Aorta (tissue), 5 donors: ENCODE measurements at regions not wholly inside any gene's neighbourhood (a gene's known extent, or its start where the extent isn't known, plus 50 kb on each side); places are given as distances from the start of the nearest gene placed in this dataset.
"Not testable (repeated sequence)": the region's sequence is repeated elsewhere in the genome, so short reads cannot be mapped to it uniquely, and the experiment has no call there.

Experiments used
- ATAC-seq: fragments of 200-7000 bp; cut with Tn5 transposase; one replicate; pipeline ENCODE4 v1.9.1; 2022; ENCODE audit warnings: moderate library complexity; ENCODE audit not compliant: low FRiP score
- DNase-seq, 2 donors: peaks; one replicate each; pipeline ENCODE4 v3.0.0-alpha.2; 2020
- H3K27ac ChIP-seq, 2 donors: one replicate each; pipeline ENCODE4 v1.5.1; 2013; ENCODE audit warnings: low read length in 2 of 2, mild to moderate bottlenecking in 2 of 2, moderate library complexity in 2 of 2, control low read depth in 1 of 2, inconsistent platforms in 1 of 2, low read depth in 1 of 2
- H3K27me3 ChIP-seq, 2 donors: one replicate each; pipeline ENCODE4 v1.6.1; 2013; ENCODE audit warnings: control low read depth in 1 of 2, low read length in 1 of 2, mild to moderate bottlenecking in 1 of 2, moderate library complexity in 1 of 2; ENCODE audit not compliant: insufficient read depth in 2 of 2, control insufficient read depth in 1 of 2
- H3K36me3 ChIP-seq, 2 donors: one replicate each; pipeline ENCODE4 v1.6.1; 2013; ENCODE audit warnings: control low read depth in 1 of 2, low read length in 1 of 2, mild to moderate bottlenecking in 1 of 2; ENCODE audit not compliant: insufficient read depth in 2 of 2, control insufficient read depth in 1 of 2
- H3K4me1 ChIP-seq, 2 donors: one replicate each; pipeline ENCODE4 v1.6.1; 2013; ENCODE audit warnings: low read length in 2 of 2, control low read depth in 1 of 2, mild to moderate bottlenecking in 1 of 2, moderate library complexity in 1 of 2; ENCODE audit not compliant: insufficient read depth in 2 of 2, control insufficient read depth in 1 of 2
- H3K4me3 ChIP-seq, 2 donors: one replicate each; pipeline ENCODE4 v1.5.1; 2013; ENCODE audit warnings: low read length in 2 of 2, control low read depth in 1 of 2, mild to moderate bottlenecking in 1 of 2
- H3K9me3 ChIP-seq: one replicate; pipeline ENCODE4 v1.6.1; 2013; ENCODE audit warnings: mild to moderate bottlenecking, low read length; ENCODE audit not compliant: control insufficient read depth
- WGBS, 2 donors: extraction: QIAGEN DNeasy Blood & Tissue Kit; methylation state at CpG; one replicate each; pipeline ENCODE4 v1.1.7; 2013; 5-methylcytosine and 5-hydroxymethylcytosine counted together
- intact Hi-C, 2 donors: fragments of 100-400 bp; cut with DNase I; formaldehyde crosslinking; loops; one replicate each; pipeline versions ENCODE4 v1.14.2 to v1.15.0; 2022
- donor health status: healthy with polysubstance abuse.
- donor health status: Bipolar disorder and iron deficiency.
- donor health status: DM: no; HTN: no; CAD: no.
- donor health status: DM: no; HTN: no; CAD: no.
- donor health status: DM: yes; HTN: yes; CAD: no.

DNA sequence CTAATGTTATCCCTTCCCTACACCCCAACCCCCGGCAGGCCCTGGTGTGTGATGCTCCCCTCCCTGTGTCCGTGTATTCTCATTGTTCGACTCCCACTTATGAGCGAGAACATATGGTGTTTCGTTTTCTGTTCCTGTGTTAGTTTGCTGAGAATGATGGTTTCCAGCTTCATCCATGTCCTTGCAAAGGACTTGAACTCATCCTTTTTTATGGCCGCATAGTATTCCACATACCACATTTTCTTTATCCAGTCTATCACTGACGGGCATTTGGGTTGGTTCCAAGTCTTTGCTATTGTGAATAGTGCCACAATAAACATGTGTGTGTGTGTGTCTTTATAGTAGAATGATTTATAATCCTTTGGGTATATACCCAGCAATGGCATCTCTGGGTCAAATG, 102.8 kb downstream of the POLR2M start:
- H3K27ac ChIP-seq, H3K9me3 ChIP-seq, intact Hi-C loops, H3K36me3 ChIP-seq, H3K4me1 ChIP-seq, ATAC-seq, H3K4me3 ChIP-seq, DNase-seq, H3K27me3 ChIP-seq: not testable (repeated sequence)
- 92 to 93% methylated on average over 7 of the region's 7 CpGs for WGBS, 2 donors

DNA sequence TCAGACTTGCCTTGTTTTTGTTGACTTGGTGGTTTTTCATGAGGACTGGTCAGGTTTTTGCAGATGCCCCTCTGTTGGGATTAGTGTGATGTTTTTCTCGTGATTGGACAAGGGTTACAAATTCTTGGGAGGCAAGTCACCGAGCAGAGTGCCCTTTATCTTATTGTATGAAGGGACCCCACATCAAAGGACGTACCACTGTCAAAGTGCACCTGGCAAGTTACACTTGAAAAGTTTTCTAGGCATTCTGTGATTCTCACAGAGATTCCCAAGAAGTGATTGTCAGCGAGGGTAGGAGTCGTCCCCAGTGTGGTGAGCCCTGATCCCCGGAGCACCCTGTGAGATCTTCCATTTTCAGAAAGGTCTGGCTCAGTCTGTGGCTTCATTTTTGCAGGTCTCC, 110.1 kb downstream of the POLR2M start:
- Histone ChIP-seq H3K4me1 (no peaks in the 10 kb centered on the region), H3K36me3 (no peaks in the 10 kb centered on the region), H3K27ac (no peak overlapping the region), H3K4me3 (no peak overlapping the region), H3K9me3 (no peaks in the 10 kb centered on the region), H3K27me3 (no peaks in the 10 kb centered on the region)
- ATAC-seq (no peak), DNase-seq (no peak)
- intact Hi-C loops = no loop called here
- WGBS, 2 donors = 75 to 84% methylated on average over 6 of the region's 6 CpGs

DNA sequence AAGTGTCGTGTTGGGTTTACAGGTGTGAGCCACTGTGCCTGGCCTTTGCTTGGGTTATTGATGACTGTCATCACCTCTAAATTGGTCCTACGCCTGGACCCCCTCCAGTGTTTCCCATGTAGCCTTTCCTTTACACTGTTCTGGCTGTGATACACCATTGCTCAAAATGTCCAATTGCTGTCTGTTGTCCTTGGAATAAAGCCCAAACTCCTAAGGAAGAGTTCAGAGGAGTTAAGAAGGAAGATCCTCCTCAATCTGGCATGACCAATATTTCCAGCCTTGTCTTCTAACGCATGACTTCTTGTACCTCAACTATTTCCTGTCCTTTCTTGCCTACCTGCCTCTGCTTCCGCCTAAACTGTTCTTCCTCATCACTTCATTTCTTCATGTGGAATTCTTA, 113.1 kb downstream of the POLR2M start:
- WGBS, 2 donors = 90 to 93% methylated on average over 4 of the region's 4 CpGs
- no peak overlapping the region for H3K27ac ChIP-seq

GRCh38 chr15:57820119-57820518, 113.6 kb downstream of the POLR2M start:
- H3K9me3 ChIP-seq = no peaks in the 10 kb centered on the region
- ATAC-seq (no peak), DNase-seq (no peak)
- WGBS, 2 donors = 50 to 59% methylated on average over 2 of the region's 2 CpGs
- H3K27me3 ChIP-seq = no peaks in the 10 kb centered on the region
- H3K27ac ChIP-seq = no peak overlapping the region
- H3K36me3 ChIP-seq = no peaks in the 10 kb centered on the region
- H3K4me1 ChIP-seq = no peaks in the 10 kb centered on the region
- intact Hi-C loops = no loop called here
- no peak overlapping the region for H3K4me3 ChIP-seq

More for the DNA sequence above, 113.1 kb downstream of the POLR2M start:
- intact Hi-C loops = no loop called here
- no peak for ATAC-seq
- no peak for DNase-seq
- Histone ChIP-seq H3K4me3 (no peak overlapping the region), H3K36me3 (no peaks in the 10 kb centered on the region), H3K4me1 (no peaks in the 10 kb centered on the region), H3K27me3 (no peaks in the 10 kb centered on the region), H3K9me3 (no peaks in the 10 kb centered on the region)

DNA sequence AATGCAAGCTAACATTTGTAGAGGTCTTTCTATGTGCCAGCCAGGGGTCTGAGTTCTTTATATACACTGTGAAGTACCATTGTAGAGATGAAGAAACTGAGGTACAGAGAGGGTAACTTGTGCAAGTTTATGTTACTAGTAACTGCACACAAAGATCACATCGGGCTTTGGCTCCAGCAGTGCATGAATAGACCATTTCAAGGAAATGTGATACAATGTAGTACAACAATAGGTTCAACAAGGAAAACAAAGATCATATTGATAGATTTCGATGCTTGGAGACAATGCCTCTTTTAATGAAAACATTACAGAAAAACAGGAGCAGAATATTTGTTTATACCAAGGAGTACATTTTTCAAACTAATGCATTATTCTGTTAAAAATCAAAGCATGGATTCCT, 115.3 kb downstream of the POLR2M start:
- no peak for DNase-seq
- Histone ChIP-seq H3K9me3 (no peaks in the 10 kb centered on the region), H3K27ac (no peak overlapping the region), H3K27me3 (no peaks in the 10 kb centered on the region), H3K4me3 (no peak overlapping the region), H3K4me1 (no peaks in the 10 kb centered on the region), H3K36me3 (no peaks in the 10 kb centered on the region)
- no peak for ATAC-seq
- intact Hi-C loops = no loop called here
- WGBS, 2 donors = 94 to 98% methylated on average over 2 of the region's 2 CpGs

- no peak for ATAC-seq
- intact Hi-C loops = no loop called here
- 14 to 18% methylated on average over 6 of the region's 6 CpGs for WGBS, 2 donors
These were observed 116.9 kb downstream of the POLR2M start for GRCh38 chr15:57823325-57823882.

DNA sequence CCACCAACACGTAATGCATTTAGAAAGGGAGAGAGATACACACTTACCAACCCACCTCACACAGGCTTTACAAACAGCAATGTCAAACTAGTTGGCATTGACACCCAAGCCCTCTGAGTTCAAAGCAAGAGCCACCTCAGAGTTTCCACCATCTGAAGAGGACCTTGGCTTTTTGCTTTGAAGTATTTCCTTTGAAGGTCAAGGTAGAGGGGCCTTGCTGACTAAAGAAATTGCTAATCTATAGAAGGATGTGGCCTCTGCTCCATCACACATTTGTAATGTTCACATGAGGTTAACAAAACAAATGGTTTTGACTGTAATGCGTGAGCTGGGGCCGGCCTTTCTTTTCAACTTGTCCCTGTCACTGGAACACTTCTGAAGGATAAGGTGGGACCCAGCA, 117.7 kb downstream of the POLR2M start:
- intact Hi-C loops = no loop called here
- Histone ChIP-seq H3K27me3 (no peaks in the 10 kb centered on the region), H3K4me3 (no peak overlapping the region), H3K9me3 (no peaks in the 10 kb centered on the region), H3K4me1 (no peaks in the 10 kb centered on the region), H3K36me3 (no peaks in the 10 kb centered on the region), H3K27ac (no peak overlapping the region)
- no peak for DNase-seq
- no peak for ATAC-seq
- 56 to 72% methylated on average over 3 of the region's 3 CpGs for WGBS, 2 donors

More at GRCh38 chr15:57823325-57823882, 116.9 kb downstream of the POLR2M start:
- no peaks in the 10 kb centered on the region for H3K27me3 ChIP-seq
- no peak overlapping the region for H3K4me3 ChIP-seq
- DNase-seq = no peak
- no peak overlapping the region for H3K27ac ChIP-seq
- no peaks in the 10 kb centered on the region for H3K36me3 ChIP-seq
- H3K9me3 ChIP-seq = no peaks in the 10 kb centered on the region
- H3K4me1 ChIP-seq = no peaks in the 10 kb centered on the region

- Histone ChIP-seq H3K4me1 (no peaks in the 10 kb centered on the region), H3K27me3 (no peaks in the 10 kb centered on the region), H3K4me3 (no peak overlapping the region), H3K9me3 (no peaks in the 10 kb centered on the region), H3K27ac (no peak overlapping the region), H3K36me3 (no peaks in the 10 kb centered on the region)
- intact Hi-C loops = no loop called here
- no peak for ATAC-seq
- no peak for DNase-seq
- WGBS, 2 donors = 80 to 82% methylated on average over 5 of the region's 5 CpGs
These were observed 120.5 kb downstream of the POLR2M start for GRCh38 chr15:57827021-57827420.

DNA sequence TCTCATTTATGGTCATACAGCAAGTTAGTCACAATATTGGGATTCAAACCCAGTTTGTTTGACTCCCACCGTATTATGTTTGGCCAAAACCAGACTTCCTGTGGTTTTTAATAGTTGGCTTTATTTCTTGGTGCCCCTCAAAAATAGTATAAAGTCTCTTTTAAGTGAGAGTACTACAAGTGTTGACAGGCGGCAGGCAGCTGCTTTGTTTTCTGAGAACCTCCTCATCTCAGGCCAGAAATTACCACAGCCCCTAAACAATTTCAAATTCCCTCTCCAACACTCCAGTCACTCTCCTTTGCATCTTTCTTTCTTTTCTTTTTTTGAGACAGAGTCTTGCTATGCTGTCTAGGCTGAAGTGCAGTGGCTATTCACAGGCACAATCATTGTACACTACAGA, 121.5 kb downstream of the POLR2M start:
- Histone ChIP-seq H3K9me3 (no peaks in the 10 kb centered on the region), H3K27ac (no peak overlapping the region), H3K36me3 (no peaks in the 10 kb centered on the region), H3K27me3 (no peaks in the 10 kb centered on the region), H3K4me3 (no peak overlapping the region), H3K4me1 (no peaks in the 10 kb centered on the region)
- no peak for DNase-seq
- ATAC-seq = no peak
- intact Hi-C loops = no loop called here
- WGBS, 2 donors = 50 to 51% methylated on average over 2 of the region's 2 CpGs
